Keratinocyte (primary cell): ENCODE measurements at regions not wholly inside any gene's neighbourhood (a gene's known extent, or its start where the extent isn't known, plus 50 kb on each side); places are given as distances from the start of the nearest gene placed in this dataset.
A peak's percentile ranks its signal among the peaks of the same experiment; 100 is the strongest.

Experiments
- DNase-seq: peaks from one replicate; pipeline ENCODE4 v3.0.0-alpha.2; 2011; ENCODE audit warnings: low read depth, missing footprints, low spot score
- FAIRE-seq: peaks from 2 replicates; lab custom pipeline; 2011; peaks lifted over from hg19 to GRCh38; lab: Jason Lieb, UNC
- H2AFZ ChIP-seq: 2 replicates; pipeline ENCODE4 v1.6.0; 2012; ENCODE audit warnings: low read length, control low read depth, inconsistent platforms; ENCODE audit not compliant: control insufficient read depth
- H3K27ac ChIP-seq: 2 replicates; pipeline ENCODE4 v1.5.1; 2011; ENCODE audit warnings: low read length; ENCODE audit not compliant: control insufficient read depth, insufficient read depth
- H3K27me3 ChIP-seq: 3 replicates; pipeline ENCODE4 v1.6.0; 2011; ENCODE audit warnings: low read length; ENCODE audit not compliant: control insufficient read depth, insufficient read depth; ENCODE audit errors: extremely low read depth
- H3K36me3 ChIP-seq, 2 experiments: 2 replicates in 1 of 2; 3 replicates in 1 of 2; pipeline ENCODE4 v1.5.1; 2011; ENCODE audit warnings: low read length in 2 of 2, mild to moderate bottlenecking in 1 of 2; ENCODE audit not compliant: control insufficient read depth in 2 of 2, insufficient read depth in 2 of 2; ENCODE audit errors: extremely low read depth in 1 of 2
- H3K4me1 ChIP-seq: 3 replicates; pipeline ENCODE4 v1.5.1; 2011; ENCODE audit warnings: low read length; ENCODE audit not compliant: control insufficient read depth, insufficient read depth; ENCODE audit errors: extremely low read depth
- H3K4me2 ChIP-seq: 3 replicates; pipeline ENCODE4 v1.6.0; 2011; ENCODE audit warnings: low read depth, low read length; ENCODE audit not compliant: control insufficient read depth, insufficient read depth; ENCODE audit errors: extremely low read depth
- H3K4me3 ChIP-seq, 3 experiments: fragments of 200-600 bp in 1 of 3; sonication (generic) in 1 of 3; 2 replicates in 2 of 3; 3 replicates in 1 of 3; pipeline ENCODE4 v1.5.1; 2011 to 2016; ENCODE audit warnings: low read length in 3 of 3, mild to moderate bottlenecking in 3 of 3, control low read depth in 2 of 3, inconsistent platforms in 1 of 3, low read depth in 1 of 3, mixed read lengths in 1 of 3, mixed run types in 1 of 3, moderate library complexity in 1 of 3; ENCODE audit not compliant: control insufficient read depth in 2 of 3, insufficient read depth in 2 of 3; ENCODE audit errors: extremely low read depth in 1 of 3
- H3K79me2 ChIP-seq: 2 replicates; pipeline ENCODE4 v1.6.0; 2012; ENCODE audit warnings: low read length; ENCODE audit not compliant: control insufficient read depth, insufficient read depth
- H3K9ac ChIP-seq: 3 replicates; pipeline ENCODE4 v1.6.0; 2011; ENCODE audit warnings: low read length; ENCODE audit not compliant: control insufficient read depth, insufficient read depth; ENCODE audit errors: extremely low read depth
- H3K9me1 ChIP-seq: 3 replicates; pipeline ENCODE4 v1.6.0; 2011; ENCODE audit warnings: low read length; ENCODE audit not compliant: control insufficient read depth, insufficient read depth; ENCODE audit errors: extremely low read depth
- H3K9me3 ChIP-seq: 2 replicates; pipeline ENCODE4 v1.5.1; 2012; ENCODE audit warnings: low read depth, low read length; ENCODE audit not compliant: control insufficient read depth
- H4K20me1 ChIP-seq: 3 replicates; pipeline ENCODE4 v1.6.0; 2011; ENCODE audit warnings: low read length; ENCODE audit not compliant: control insufficient read depth, insufficient read depth; ENCODE audit errors: extremely low read depth
- CTCF ChIP-seq, 3 experiments: IDR thresholded peaks in 1 of 3; conservative IDR thresholded peaks in 1 of 3; optimal IDR thresholded peaks in 1 of 3; 2 replicates in 2 of 3; 3 replicates in 1 of 3; pipeline versions ENCODE3 to v1.5.1; 2011; ENCODE audit warnings: low read length in 3 of 3, mild to moderate bottlenecking in 3 of 3, moderate library complexity in 2 of 3, control low read depth in 1 of 3, inconsistent platforms in 1 of 3; ENCODE audit not compliant: insufficient read depth in 2 of 3; ENCODE audit errors: extremely low read depth in 1 of 3
- EZH2 ChIP-seq: IDR thresholded peaks from one replicate; pipeline ENCODE4 v1.6.1; 2012; ENCODE audit warnings: inconsistent platforms, mild to moderate bottlenecking, low read length, moderate library complexity
- dilution Hi-C: fragments of 300-500 bp; cut with MboI; formaldehyde crosslinking; loops from one replicate; pipeline ENCODE4 v1.7.0; 2020; ENCODE audit warnings: low sequenced_read_pairs; ENCODE audit not compliant: extremely low pct_ligation_motif_present

GRCh38 chr7:106717254-106717954 lies 56.4 kb upstream of the CCDC71L start:
- Histone ChIP-seq H4K20me1 (no peaks in the 10 kb centered on the region), H3K79me2 (no peaks in the 10 kb centered on the region), H3K4me2 (peak overlapping the region; percentile 72), H2AFZ (peak overlapping the region; percentile 53), H3K9me3 (no peaks in the 10 kb centered on the region), H3K4me3 (no peak overlapping the region), H3K4me1 (peaks cover 23% of the 10 kb centered on the region), H3K9ac (no peak overlapping the region), H3K9me1 (no peaks in the 10 kb centered on the region), H3K27me3 (no peaks in the 10 kb centered on the region), H3K27ac (peak overlapping the region; percentile 82), H3K36me3 (no peaks in the 10 kb centered on the region)
- DNase-seq (no peak), FAIRE-seq (no peak)
- TF ChIP-seq EZH2, result no peak
- TF ChIP-seq CTCF (optimal IDR thresholded peaks at IDR 0.05 in 1 of 3, IDR thresholded peaks at IDR 0.05 in 1 of 3, conservative IDR thresholded peaks at IDR 0.05 in 1 of 3; ENCODE audit: extremely low read depth in 1 of 3, insufficient read depth in 2 of 3, low read length in 3 of 3), result no peak
- dilution Hi-C loops, result no loop called here

- TF ChIP-seq CTCF (optimal IDR thresholded peaks at IDR 0.05 in 1 of 3, IDR thresholded peaks at IDR 0.05 in 1 of 3, conservative IDR thresholded peaks at IDR 0.05 in 1 of 3; ENCODE audit: extremely low read depth in 1 of 3, insufficient read depth in 2 of 3, low read length in 3 of 3) (no peak), EZH2 (no peak)
- FAIRE-seq (no peak), DNase-seq (peak; percentile 76)
- no peaks in the 10 kb centered on the region for H3K9me3 ChIP-seq
- H3K9ac ChIP-seq, result no peak overlapping the region
- peak overlapping the region; percentile 82 for H3K27ac ChIP-seq
- H3K4me2 ChIP-seq, result peak overlapping the region; percentile 72
- H3K27me3 ChIP-seq, result no peaks in the 10 kb centered on the region
- no peaks in the 10 kb centered on the region for H3K9me1 ChIP-seq
- peaks cover 23% of the 10 kb centered on the region for H3K4me1 ChIP-seq
- H2AFZ ChIP-seq, result peak overlapping the region; percentile 65
- H3K36me3 ChIP-seq, result no peaks in the 10 kb centered on the region
- H3K79me2 ChIP-seq, result no peaks in the 10 kb centered on the region
- no peak overlapping the region for H3K4me3 ChIP-seq
- no peaks in the 10 kb centered on the region for H4K20me1 ChIP-seq
- dilution Hi-C loops, result no loop called here
Measured at GRCh38 chr7:106717955-106718871, 57.3 kb upstream of the CCDC71L start.
